GM21825 (cell line): ENCODE measurements at regions not wholly inside any gene's neighbourhood (a gene's known extent, or its start where the extent isn't known, plus 50 kb on each side); places are given as distances from the start of the nearest gene placed in this dataset.
"Not testable (repeated sequence)": the region's sequence is repeated elsewhere in the genome, so short reads cannot be mapped to it uniquely, and the experiment has no call there.

Experiments
- ATAC-seq: cut with Tn5 transposase; IDR thresholded peaks from one replicate; pipeline ENCODE4 v1.9.1; 2021; ENCODE audit warnings: mild to moderate bottlenecking, moderate library complexity; ENCODE audit not compliant: unreplicated experiment

DNA sequence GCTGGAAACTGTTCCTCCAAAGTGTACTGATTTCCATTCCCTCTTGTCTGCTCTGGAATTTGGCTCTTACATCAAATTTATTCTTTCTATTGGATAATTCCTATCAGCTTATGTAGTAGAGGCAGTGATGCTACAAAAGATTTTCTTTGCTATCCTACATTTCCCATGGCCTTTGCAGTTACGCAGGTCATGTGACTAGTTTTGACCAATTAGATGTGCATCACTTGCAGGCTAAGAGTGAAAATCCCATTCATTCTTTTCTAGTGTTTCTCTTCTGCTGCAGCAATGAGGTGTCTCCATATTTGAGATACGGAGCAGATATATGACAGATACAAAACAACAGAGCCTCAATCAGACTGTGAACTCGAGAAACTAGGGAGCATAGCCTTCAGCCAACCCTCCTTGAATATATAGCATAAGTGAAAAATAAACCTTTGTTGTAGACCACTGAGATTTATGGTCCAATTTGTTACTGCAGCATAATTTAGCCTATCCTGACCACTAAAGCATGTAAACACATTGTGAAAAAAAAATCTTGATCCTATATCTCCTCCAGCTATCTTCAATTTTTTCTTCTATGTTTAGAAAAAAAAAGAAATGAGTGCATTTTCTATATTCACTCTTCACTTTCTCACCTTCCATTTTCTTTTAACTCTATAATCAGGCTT is 102.0 kb downstream of the HNMT start:
- no peak for ATAC-seq

- ATAC-seq, result no peak
Observed at GRCh38 chr2:138066841-138067240, 102.6 kb downstream of the HNMT start.

GRCh38 chr2:138068669-138069068 is 104.4 kb downstream of the HNMT start:
- not testable (repeated sequence) for ATAC-seq

DNA sequence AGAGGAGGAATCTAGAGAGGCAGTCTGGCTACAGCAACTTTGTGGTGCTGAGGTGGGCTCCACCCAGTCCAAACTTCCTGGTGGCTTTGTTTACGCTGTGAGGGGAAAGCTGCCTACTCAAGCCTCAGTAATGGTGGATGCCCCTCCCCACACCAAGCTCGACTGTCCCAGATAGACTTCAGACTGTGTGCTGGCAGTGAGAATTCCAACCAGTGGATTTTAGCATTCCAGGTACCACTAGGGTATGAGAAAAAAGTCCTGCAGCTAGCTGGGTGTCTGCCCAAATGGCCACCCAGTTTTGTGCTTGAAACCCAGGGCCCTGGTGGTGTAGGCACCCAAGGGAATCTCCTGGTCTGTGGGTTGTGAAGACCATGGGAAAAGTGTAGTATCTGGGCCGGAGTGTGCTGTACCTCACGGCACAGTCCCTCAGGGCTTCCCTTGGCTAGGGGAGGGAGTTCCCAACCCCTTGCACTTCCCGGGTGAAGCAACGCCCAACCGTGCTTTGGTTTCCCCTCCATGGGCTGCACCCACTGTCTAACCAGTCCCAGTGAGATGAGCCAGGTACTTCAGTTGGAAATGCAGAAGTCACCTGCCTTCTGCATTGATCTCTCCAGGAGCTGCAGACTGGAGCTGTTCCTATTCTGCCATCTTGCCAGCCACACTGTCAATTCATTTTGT is 106.9 kb downstream of the HNMT start:
- ATAC-seq, result not testable (repeated sequence)

- ATAC-seq, result no peak
Observed at GRCh38 chr2:138071720-138072719, 107.7 kb downstream of the HNMT start.

GRCh38 chr2:138078153-138078552 is 113.9 kb downstream of the HNMT start:
- no peak for ATAC-seq

GRCh38 chr2:138079976-138080375 is 115.7 kb downstream of the HNMT start:
- ATAC-seq, result no peak

DNA sequence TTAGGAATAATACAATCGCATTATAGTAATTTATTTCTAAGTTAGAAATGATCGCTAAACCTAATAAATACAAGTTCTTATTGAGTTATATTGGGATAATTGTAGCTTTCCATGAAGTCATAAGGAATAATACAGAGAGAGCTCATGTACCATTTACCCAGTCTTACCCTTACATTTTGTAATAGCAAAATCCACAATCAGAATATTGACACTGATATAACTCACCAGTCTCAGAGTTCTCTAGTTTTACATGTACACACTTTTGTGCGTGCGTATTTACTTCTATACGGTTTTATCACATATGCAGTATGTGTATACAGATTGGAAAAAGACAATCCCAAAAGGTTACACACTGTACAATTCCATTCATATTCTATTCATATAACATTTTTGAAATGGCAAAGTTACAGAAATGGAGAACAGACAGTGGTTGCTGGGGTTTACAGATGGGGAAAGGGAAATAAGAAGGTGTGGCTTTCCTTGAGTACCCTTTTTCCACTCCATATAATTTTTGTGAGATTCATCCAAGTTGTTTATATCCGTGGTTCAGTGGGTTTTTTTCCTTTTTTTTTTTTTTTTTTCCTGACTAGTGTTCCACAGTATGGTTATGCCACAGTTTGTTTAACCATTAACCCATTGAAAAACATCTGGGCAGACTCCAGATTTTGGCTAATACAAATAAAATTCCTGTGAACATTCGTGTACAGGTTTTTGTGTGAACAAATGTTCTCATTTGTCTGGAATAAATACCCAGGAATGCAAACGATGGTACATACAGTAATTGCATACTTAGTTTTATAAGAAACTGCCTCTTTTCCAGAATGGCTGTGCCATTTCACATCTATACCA is 117.2 kb downstream of the HNMT start:
- no peak for ATAC-seq

DNA sequence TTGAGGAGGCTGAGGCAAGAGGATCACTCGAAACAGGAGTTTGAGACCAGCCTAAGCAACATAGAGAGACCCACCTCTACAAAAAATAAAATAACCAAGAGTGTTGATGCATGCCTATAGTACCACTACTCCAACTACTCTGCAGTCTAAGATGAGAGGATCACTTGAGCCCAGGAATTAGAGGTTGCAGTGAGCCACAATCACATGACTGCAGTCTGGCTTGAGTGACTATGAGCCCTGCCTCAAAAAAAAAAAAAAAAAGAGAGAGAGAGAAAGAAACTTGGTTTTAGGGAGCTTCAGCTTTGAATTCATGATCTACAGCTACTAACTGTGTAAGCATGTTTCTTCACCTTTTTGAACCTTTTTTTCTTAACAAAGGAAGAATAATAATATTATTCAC is 119.9 kb downstream of the HNMT start:
- no peak for ATAC-seq

GRCh38 chr2:138085441-138085840 is 121.2 kb downstream of the HNMT start:
- not testable (repeated sequence) for ATAC-seq

GRCh38 chr2:138086576-138086975 is 122.3 kb downstream of the HNMT start:
- no peak for ATAC-seq

- ATAC-seq, result no peak
Observed at GRCh38 chr2:138087751-138088593, 123.7 kb downstream of the HNMT start.

DNA sequence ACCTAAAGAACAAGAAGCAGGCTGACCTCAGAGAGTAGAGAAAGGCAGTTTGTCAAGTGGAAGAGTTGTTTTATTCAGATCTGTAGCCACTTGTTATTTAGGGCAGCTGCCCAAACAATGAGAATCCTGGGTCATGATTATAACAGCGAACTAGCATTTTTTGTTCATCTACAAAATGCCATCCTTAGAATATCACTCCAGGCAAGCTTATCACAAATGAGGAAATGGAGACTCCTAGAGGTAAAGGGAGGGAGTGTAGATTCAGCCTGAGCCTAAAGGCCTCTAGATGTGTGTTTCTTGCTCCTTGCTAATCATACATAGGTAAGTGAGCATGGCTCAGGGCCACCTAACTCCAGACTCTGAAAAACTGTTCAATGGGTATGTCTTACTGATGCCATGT is 126.1 kb downstream of the HNMT start:
- ATAC-seq, result peak; percentile 64

GRCh38 chr2:138093455-138093854 is 129.2 kb downstream of the HNMT start:
- ATAC-seq, result no peak

GRCh38 chr2:138094031-138094430 is 129.8 kb downstream of the HNMT start:
- no peak for ATAC-seq

DNA sequence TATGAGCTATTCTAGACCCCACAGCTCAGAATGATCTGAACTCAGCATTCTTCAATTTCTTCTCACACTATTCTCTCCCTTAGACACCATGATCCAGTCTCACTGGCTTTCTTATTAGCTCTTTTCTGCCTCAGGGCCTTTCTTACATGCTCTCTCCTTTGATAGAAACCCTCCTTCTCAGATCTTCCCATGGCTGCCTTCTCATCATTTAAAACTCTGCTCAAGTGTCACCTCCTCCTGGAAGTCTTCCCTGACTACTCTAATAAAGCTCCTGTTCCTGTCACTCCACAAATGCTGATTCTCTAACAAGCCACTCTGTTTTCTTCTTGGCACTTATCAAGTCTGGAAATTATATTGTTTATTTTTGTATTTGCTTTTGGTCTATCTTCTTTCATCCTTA is 131.1 kb downstream of the HNMT start:
- no peak for ATAC-seq

DNA sequence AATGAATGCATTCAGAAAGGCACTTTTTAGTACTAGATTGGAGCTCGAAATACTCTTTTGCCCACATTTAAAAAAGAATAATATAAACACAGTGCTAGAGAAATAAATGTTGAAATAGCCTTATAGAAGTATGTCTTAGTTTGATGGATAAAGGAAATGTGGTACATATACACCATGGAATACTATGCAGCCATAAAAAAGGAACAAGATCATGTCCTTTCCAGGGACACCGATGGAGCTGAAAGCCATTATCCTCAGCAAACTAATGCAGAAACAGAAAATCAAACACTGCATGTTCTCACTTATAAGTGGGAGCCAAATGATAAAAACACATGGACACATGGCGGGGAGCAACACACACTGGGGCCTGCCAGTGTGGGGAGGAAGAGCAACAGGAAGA is 135.0 kb downstream of the HNMT start:
- not testable (repeated sequence) for ATAC-seq

- no peak for ATAC-seq
Observed at GRCh38 chr2:138101718-138102117, 137.4 kb downstream of the HNMT start.

DNA sequence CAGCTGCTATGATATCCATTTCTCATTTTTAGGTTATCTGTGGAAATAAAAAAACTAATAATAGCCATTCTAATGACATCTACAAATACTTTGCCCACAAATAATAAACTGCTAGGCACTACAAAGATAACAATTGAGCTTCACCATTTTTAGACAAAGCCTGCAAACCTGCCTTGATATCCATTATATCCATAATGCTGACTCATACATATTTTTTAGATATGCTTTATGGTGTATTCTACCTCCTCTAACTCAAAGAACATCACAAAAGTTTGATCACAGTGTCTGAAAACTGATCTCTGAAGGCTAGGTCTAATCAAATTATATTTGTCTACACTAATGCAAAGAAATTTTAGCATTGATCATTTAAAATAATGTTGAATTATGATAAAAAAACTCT is 138.4 kb downstream of the HNMT start:
- ATAC-seq, result no peak

- ATAC-seq, result no peak
Observed at GRCh38 chr2:138103156-138103555, 138.9 kb downstream of the HNMT start.
